ENCODE measurements at regions not wholly inside any gene's neighbourhood (a gene's known extent, or its start where the extent isn't known, plus 50 kb on each side); places are given as distances from the start of the nearest gene placed in this dataset.

DNA sequence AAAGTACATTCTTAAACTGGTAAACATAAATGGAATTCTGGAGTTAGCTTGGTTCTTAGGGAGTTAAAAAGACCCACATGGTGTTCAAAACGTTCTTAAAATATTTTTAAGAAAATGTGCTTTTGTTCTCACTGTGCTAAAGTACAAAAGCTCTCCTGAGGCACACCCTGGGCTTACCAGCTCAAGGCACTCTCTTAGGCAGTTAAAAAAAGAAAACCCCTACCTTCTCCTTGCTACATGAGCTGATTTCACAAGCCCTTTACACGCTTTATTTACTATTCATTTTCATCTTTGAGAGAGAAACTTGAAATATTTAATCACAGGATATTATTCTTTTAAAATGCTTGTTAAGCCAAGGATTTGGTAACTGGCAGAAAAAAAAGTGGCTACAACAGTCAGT, 723.3 kb upstream of the GRAMD2B start:
- DNase-seq (ENCODE audit: low read depth), result no peak

- no peak for DNase-seq (ENCODE audit: low read depth)
Measured at GRCh38 chr5:125700380-125700861, 722.8 kb upstream of the GRAMD2B start.

GRCh38 chr5:125703616-125704015, 719.6 kb upstream of the GRAMD2B start:
- no peak for DNase-seq (ENCODE audit: low read depth)

DNA sequence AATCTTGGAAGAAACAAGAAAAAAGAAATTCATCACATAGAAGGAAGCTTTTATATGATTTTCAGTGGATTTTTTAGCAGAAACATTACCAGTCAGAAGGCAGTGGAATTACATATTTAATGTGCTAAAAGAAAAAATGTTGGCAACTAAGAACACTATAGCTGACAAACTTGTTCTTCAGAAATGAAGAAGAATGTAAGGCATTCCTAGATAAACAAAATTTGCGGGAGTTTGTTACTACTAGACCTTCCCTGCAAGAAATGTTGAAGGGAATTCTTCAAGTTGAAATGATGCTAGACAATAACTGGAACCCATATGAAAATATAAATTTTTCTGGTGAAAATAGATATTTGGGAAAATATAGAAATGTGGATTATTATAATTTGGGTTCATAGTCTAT, 718.3 kb upstream of the GRAMD2B start:
- no peak for DNase-seq (ENCODE audit: low read depth)

GRCh38 chr5:125708583-125708982, 714.6 kb upstream of the GRAMD2B start:
- DNase-seq (ENCODE audit: low read depth), result no peak

DNA sequence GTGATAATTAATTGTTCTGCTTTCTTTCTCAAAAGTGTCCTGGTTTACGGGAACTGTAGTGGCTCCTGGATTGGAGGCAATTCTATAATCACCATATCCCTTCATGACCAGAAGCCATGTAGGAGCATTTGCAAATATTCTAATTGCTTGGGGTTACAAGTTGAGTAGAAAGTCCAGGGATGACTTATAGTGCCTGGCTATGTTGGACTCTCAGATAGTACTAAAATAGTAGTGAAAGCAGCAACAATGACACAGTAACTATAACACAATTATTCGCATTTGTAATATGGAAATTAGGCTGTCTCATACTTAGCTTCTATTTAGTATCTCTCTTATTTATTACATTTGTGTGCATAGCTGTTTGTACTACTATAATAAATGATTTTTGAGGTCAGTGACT, 712.5 kb upstream of the GRAMD2B start:
- DNase-seq (ENCODE audit: low read depth), result no peak

GRCh38 chr5:125712397-125712796, 710.8 kb upstream of the GRAMD2B start:
- DNase-seq (ENCODE audit: low read depth), result no peak

GRCh38 chr5:125713109-125713805, 710.0 kb upstream of the GRAMD2B start:
- no peak for DNase-seq (ENCODE audit: low read depth)

- no peak for DNase-seq (ENCODE audit: low read depth)
Measured at GRCh38 chr5:125715216-125715615, 708.0 kb upstream of the GRAMD2B start.

GRCh38 chr5:125717209-125717608, 706.0 kb upstream of the GRAMD2B start:
- DNase-seq (ENCODE audit: low read depth), result no peak

- no peak for DNase-seq (ENCODE audit: low read depth)
Measured at GRCh38 chr5:125719681-125720347, 703.4 kb upstream of the GRAMD2B start.

- no peak for DNase-seq (ENCODE audit: low read depth)
Measured at GRCh38 chr5:125720348-125720685, 702.9 kb upstream of the GRAMD2B start.

GRCh38 chr5:125720721-125721120, 702.5 kb upstream of the GRAMD2B start:
- DNase-seq (ENCODE audit: low read depth), result no peak

DNA sequence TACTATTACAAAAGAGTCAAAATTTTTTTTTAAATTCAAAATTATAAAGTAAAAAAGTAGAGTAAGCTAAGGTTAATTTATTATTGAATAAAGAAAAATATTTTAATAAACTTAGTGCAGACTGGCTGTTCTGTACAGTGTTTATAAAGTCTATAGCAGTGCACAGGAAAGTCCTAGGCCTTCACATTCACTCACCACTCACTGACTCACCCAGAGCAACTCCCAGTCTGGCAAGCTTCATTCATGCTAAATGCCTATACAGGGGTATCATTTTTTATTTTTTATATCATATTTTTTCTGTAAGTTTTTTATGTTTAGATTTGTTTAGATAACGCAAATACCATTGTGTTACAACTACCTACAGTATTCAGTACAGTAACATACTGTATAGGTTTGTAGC, 700.7 kb upstream of the GRAMD2B start:
- no peak for DNase-seq (ENCODE audit: low read depth)

DNA sequence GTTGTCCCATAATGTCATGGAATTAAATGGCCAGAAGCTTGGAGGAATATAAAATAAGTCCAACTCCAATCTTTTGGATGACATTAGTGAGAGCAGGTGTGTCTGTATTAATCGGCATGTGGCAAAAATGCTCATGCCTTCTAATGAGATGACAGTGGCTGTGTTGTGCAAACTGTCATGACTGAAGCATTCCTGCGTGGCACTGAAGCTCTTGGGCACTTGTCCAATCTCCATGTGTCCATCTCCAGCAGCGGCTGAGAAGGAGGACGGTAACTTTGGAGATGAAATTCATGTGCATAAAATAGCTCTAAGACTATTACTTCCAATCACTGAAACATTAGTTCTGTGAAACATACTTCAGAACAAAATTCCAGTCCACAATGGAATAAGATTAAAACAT, 697.5 kb upstream of the GRAMD2B start:
- DNase-seq (ENCODE audit: low read depth), result no peak

- no peak for DNase-seq (ENCODE audit: low read depth)
Measured at GRCh38 chr5:125743939-125744338, 679.3 kb upstream of the GRAMD2B start.

GRCh38 chr5:125746917-125747316, 676.3 kb upstream of the GRAMD2B start:
- DNase-seq (ENCODE audit: low read depth), result no peak

DNA sequence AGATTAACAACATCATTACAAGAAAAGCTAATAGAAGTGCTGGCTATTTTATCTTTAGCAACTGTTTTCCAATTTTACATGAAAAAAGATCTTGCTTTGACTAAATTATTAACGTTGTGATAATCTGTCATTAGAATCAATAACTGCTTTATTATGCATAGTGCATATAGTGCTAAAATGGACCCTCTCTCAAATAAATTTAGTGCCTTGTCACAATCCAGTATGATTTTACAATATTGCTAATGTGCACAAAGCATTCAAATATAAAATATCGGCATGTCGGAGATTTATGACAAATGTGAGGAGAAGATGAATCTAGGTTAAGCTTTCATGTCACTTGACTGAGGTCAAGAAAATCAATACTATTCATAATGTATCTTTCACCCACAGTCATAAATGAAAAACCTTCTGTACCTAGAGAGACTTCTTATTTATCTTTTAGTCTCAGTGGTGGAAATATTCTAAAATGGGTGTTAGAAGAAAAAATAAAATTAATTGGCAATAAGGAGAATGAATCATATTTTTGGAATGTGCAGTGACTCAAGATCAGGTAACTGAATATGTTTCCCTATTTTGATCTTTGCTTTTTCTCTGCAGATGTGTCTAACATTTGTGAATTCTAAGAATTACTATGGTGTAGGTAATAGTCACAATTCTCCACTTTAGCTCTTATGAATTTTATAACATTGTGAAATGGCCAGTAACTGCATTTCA, 672.9 kb upstream of the GRAMD2B start:
- no peak for DNase-seq (ENCODE audit: low read depth)

GRCh38 chr5:125750861-125751186, 672.4 kb upstream of the GRAMD2B start:
- no peak for DNase-seq (ENCODE audit: low read depth)

DNA sequence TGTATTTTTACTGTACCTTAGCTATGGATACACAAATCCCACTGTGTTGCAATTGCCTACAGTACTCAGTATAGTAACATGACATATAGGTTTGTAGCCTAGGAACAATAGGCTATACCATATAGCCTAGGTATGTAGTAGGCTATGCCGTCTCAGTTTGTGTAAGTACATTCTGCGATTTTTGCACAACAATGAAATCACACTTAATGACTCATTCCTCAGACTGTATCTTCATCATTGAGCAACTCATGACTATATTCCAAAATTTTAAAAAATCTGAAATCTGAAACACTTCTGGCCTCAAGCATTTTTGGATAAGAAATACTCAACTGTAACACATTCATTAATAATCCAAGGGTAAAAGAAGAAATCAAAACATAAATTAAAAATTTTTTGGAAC, 666.8 kb upstream of the GRAMD2B start:
- no peak for DNase-seq (ENCODE audit: low read depth)

- no peak for DNase-seq (ENCODE audit: low read depth)
Measured at GRCh38 chr5:125766706-125767105, 656.5 kb upstream of the GRAMD2B start.

DNA sequence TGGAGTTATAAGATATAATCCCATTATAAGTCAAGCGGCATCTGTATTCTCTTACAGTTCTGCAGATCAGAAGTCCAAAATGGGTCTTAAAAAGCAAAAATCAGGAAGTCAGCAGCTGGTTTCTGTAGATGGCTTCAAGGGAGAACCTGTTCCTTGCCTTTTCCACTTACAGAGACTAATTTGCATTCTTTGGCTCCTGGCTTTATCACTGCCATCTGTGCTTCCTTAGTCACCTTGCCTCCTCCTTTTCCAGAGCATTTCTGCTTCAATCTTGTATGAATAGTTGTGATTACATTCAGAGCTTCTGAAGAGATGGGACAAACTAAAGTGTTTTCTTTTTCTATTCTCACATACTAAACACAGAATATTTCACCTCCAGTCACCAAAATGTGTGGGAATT, 647.3 kb upstream of the GRAMD2B start:
- no peak for DNase-seq (ENCODE audit: low read depth)

DNA sequence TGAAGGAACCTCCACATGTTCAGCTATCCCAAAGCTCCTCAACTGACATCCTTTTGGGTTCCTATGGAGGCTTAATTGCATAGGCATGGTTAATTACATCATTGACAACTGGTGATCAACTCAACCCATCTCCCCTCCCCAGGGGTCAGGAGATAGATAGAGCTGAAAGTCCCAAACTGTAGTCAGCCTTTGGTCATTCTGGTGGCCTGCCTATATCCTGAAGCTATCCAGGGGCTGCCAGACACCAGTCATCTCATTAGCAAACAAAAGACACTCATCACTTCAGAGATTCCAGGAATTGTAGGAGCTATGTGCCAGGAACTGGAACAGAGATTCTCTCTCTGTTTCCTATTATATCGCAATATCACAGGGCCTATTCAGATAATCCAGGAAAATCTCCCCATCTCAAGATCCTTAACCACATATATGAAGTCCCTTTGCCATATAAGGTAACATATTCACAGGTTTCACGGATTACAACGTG, 646.5 kb upstream of the GRAMD2B start:
- DNase-seq (ENCODE audit: low read depth), result no peak
